GM23248 (cell line): ENCODE measurements at regions not wholly inside any gene's neighbourhood (a gene's known extent, or its start where the extent isn't known, plus 50 kb on each side); places are given as distances from the start of the nearest gene placed in this dataset.

Source experiments
- DNase-seq: peaks from one replicate; pipeline ENCODE4 v3.0.0-alpha.2; 2015
- H2AFZ ChIP-seq: fragments of 200-600 bp; sonication (generic); 2 replicates; pipeline ENCODE4 v1.6.1; 2016; ENCODE audit warnings: antibody characterized with exemption
- H3F3A ChIP-seq: fragments of 200-600 bp; sonication (generic); 2 replicates; pipeline ENCODE4 v1.6.1; 2016; ENCODE audit warnings: mild to moderate bottlenecking, antibody characterized with exemption, mixed run types; ENCODE audit not compliant: insufficient read depth
- H3K27ac ChIP-seq: fragments of 200-600 bp; sonication (generic); 2 replicates; pipeline ENCODE4 v1.5.1; 2016; ENCODE audit warnings: mild to moderate bottlenecking
- H3K27me3 ChIP-seq: fragments of 200-600 bp; sonication (generic); replicated peaks from 2 replicates; pipeline ENCODE4 v1.6.1; 2016; ENCODE audit warnings: mild to moderate bottlenecking; ENCODE audit not compliant: insufficient read depth
- H3K36me3 ChIP-seq: fragments of 200-600 bp; sonication (generic); 2 replicates; pipeline ENCODE4 v1.6.1; 2016; ENCODE audit warnings: low read depth, mild to moderate bottlenecking
- H3K4me1 ChIP-seq: fragments of 200-600 bp; sonication (generic); 2 replicates; pipeline ENCODE4 v1.6.1; 2016; ENCODE audit warnings: mild to moderate bottlenecking; ENCODE audit not compliant: insufficient read depth
- H3K4me2 ChIP-seq: fragments of 200-600 bp; sonication (generic); one replicate; pipeline ENCODE4 v1.6.1; 2016; ENCODE audit warnings: mild to moderate bottlenecking; ENCODE audit not compliant: unreplicated experiment
- H3K4me3 ChIP-seq: fragments of 200-600 bp; sonication (generic); 2 replicates; pipeline ENCODE4 v1.5.1; 2016; ENCODE audit warnings: mild to moderate bottlenecking
- H3K79me2 ChIP-seq: fragments of 200-600 bp; sonication (generic); 2 replicates; pipeline ENCODE4 v1.6.1; 2016; ENCODE audit warnings: mild to moderate bottlenecking; ENCODE audit not compliant: insufficient read depth
- H3K9ac ChIP-seq: fragments of 200-600 bp; sonication (generic); 2 replicates; pipeline ENCODE4 v1.6.1; 2016; ENCODE audit warnings: mild to moderate bottlenecking
- H3K9me2 ChIP-seq: fragments of 200-600 bp; sonication (generic); 2 replicates; pipeline ENCODE4 v1.6.1; 2016; ENCODE audit warnings: mixed run types, mild to moderate bottlenecking, moderate library complexity; ENCODE audit not compliant: insufficient read depth
- H3K9me3 ChIP-seq: fragments of 200-600 bp; sonication (generic); one replicate; pipeline ENCODE4 v1.6.1; 2017; ENCODE audit warnings: low read depth
- H4K20me1 ChIP-seq: fragments of 200-600 bp; sonication (generic); 2 replicates; pipeline ENCODE4 v1.6.0; 2016; ENCODE audit not compliant: insufficient read depth
- EZH2 ChIP-seq: fragments of 200-600 bp; sonication (generic); IDR thresholded peaks from 2 replicates; pipeline ENCODE4 v1.6.1; 2018; ENCODE audit warnings: antibody characterized with exemption, mild to moderate bottlenecking; ENCODE audit not compliant: insufficient read depth, poor library complexity, severe bottlenecking
- EZH2phosphoT487 ChIP-seq: fragments of 200-600 bp; sonication (generic); IDR thresholded peaks from 2 replicates; pipeline ENCODE4 v1.6.1; 2018; ENCODE audit warnings: antibody characterized with exemption, moderate library complexity, mild to moderate bottlenecking, low read depth; ENCODE audit not compliant: insufficient read depth
- WGBS, 2 experiments: methylation state at CpG; one replicate each; pipeline ENCODE4 v1.1.6; 2015 to 2017; ENCODE audit warnings: low lambda C conversion rate in 2 of 2, low coverage in 1 of 2; ENCODE audit errors: missing lambda C conversion rate in 2 of 2; 5-methylcytosine and 5-hydroxymethylcytosine counted together
- in situ Hi-C: fragments of 300-500 bp; cut with MboI; formaldehyde crosslinking; loops from 2 replicates; pipeline ENCODE4 v1.15.0; 2020

GRCh38 chr16:86356804-86357203, 153.5 kb upstream of the FOXF1 start:
- no peaks in the 10 kb centered on the region for H3K36me3 ChIP-seq
- H3K4me1 ChIP-seq: peaks cover 22% of the 10 kb centered on the region
- H3K79me2 ChIP-seq: no peaks in the 10 kb centered on the region
- no peak overlapping the region for H2AFZ ChIP-seq
- no peaks in the 10 kb centered on the region for H3K27me3 ChIP-seq
- peaks cover 32% of the 10 kb centered on the region for H3F3A ChIP-seq
- H3K9ac ChIP-seq: no peak overlapping the region
- no peak for TF ChIP-seq EZH2phosphoT487
- no peak for TF ChIP-seq EZH2
- in situ Hi-C loops: no loop called here
- no peaks in the 10 kb centered on the region for H4K20me1 ChIP-seq
- peaks cover 3% of the 10 kb centered on the region for H3K9me3 ChIP-seq
- no peak for DNase-seq
- H3K9me2 ChIP-seq: no peaks in the 10 kb centered on the region
- no peak overlapping the region for H3K4me2 ChIP-seq
- no peak overlapping the region for H3K27ac ChIP-seq
- 62 to 64% methylated on average over 7 of the region's 7 CpGs for WGBS, 2 experiments
- no peak overlapping the region for H3K4me3 ChIP-seq

DNA sequence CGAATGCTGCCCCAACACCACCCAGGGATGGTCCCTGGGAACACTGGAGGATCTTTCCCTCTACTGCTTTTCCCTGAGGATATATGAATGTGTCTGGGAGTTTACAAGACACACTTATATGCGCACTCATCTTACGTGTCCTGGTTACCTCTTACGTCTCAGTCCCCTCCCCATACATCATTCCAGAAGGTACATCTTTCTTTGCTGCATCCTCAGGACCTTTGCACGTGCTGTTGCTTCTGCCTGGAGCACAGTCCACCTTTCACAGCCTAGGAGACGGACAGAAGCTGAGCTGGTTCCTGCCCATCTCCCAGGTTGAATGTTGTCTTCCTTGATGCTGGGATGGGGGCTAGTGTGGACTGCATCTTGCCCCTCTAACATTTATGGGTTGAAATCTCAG, 153.0 kb upstream of the FOXF1 start:
- Histone ChIP-seq H3K27ac (no peak overlapping the region), H4K20me1 (no peaks in the 10 kb centered on the region), H3K4me1 (peaks cover 23% of the 10 kb centered on the region), H3K9ac (no peak overlapping the region), H3F3A (peaks cover 33% of the 10 kb centered on the region), H3K9me2 (no peaks in the 10 kb centered on the region), H3K79me2 (no peaks in the 10 kb centered on the region), H3K27me3 (no peaks in the 10 kb centered on the region), H3K4me2 (no peak overlapping the region), H2AFZ (no peak overlapping the region), H3K9me3 (peaks cover 3% of the 10 kb centered on the region), H3K4me3 (no peak overlapping the region), H3K36me3 (no peaks in the 10 kb centered on the region)
- TF ChIP-seq EZH2 (no peak), EZH2phosphoT487 (no peak)
- DNase-seq: no peak
- 81 to 82% methylated on average over 6 of the region's 6 CpGs for WGBS, 2 experiments
- in situ Hi-C loops: no loop called here

- no peak overlapping the region for H3K4me3 ChIP-seq
- H3K4me1 ChIP-seq: peaks cover 29% of the 10 kb centered on the region
- H3K9me2 ChIP-seq: no peaks in the 10 kb centered on the region
- no peaks in the 10 kb centered on the region for H4K20me1 ChIP-seq
- in situ Hi-C loops: no loop called here
- no peak overlapping the region for H3K9ac ChIP-seq
- TF ChIP-seq EZH2 (no peak), EZH2phosphoT487 (no peak)
- no peak overlapping the region for H2AFZ ChIP-seq
- H3K27me3 ChIP-seq: no peaks in the 10 kb centered on the region
- peaks cover 3% of the 10 kb centered on the region for H3K9me3 ChIP-seq
- no peak overlapping the region for H3K4me2 ChIP-seq
- H3K27ac ChIP-seq: no peak overlapping the region
- no peak for DNase-seq
- no peaks in the 10 kb centered on the region for H3K36me3 ChIP-seq
- WGBS, 2 experiments: 55 to 84% methylated on average over 4 to 8 of the region's 8 CpGs
- H3F3A ChIP-seq: peaks cover 39% of the 10 kb centered on the region
- H3K79me2 ChIP-seq: no peaks in the 10 kb centered on the region
These were observed 152.4 kb upstream of the FOXF1 start for GRCh38 chr16:86357950-86358349.

DNA sequence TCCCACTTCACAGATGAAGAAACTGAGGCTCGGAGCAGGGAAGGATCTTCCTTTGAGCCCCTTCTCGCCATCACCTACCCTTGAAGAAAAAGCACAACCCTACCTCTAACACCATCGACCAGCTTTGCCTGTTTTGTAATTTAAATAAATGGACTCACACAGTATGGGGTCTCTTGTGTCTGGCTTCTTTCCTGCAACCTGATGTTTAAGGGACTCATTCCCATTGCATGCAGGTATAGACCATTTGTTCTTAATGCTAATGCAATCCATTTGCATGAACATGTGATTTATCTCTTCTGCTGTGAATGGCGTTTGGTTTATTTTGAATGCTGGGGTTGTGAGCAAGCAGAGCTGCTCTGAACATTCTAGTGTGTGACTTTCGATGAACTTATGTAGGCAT, 150.8 kb upstream of the FOXF1 start:
- Histone ChIP-seq H3K4me2 (no peak overlapping the region), H3K27ac (no peak overlapping the region), H3K9me2 (no peaks in the 10 kb centered on the region), H3K27me3 (no peaks in the 10 kb centered on the region), H3K9me3 (peaks cover 3% of the 10 kb centered on the region), H3K4me1 (peaks cover 36% of the 10 kb centered on the region), H2AFZ (no peak overlapping the region), H3K9ac (no peak overlapping the region), H3K79me2 (no peaks in the 10 kb centered on the region), H3K4me3 (no peak overlapping the region), H3F3A (peaks cover 46% of the 10 kb centered on the region), H3K36me3 (no peaks in the 10 kb centered on the region), H4K20me1 (no peaks in the 10 kb centered on the region)
- in situ Hi-C loops: no loop called here
- DNase-seq: no peak
- no peak for TF ChIP-seq EZH2
- no peak for TF ChIP-seq EZH2phosphoT487
- 52 to 62% methylated on average over 5 of the region's 5 CpGs for WGBS, 2 experiments
